ENCODE measurements at regions not wholly inside any gene's neighbourhood (a gene's known extent, or its start where the extent isn't known, plus 50 kb on each side); places are given as distances from the start of the nearest gene placed in this dataset.
"Not testable (repeated sequence)": the region's sequence is repeated elsewhere in the genome, so short reads cannot be mapped to it uniquely, and the experiment has no call there.

DNA sequence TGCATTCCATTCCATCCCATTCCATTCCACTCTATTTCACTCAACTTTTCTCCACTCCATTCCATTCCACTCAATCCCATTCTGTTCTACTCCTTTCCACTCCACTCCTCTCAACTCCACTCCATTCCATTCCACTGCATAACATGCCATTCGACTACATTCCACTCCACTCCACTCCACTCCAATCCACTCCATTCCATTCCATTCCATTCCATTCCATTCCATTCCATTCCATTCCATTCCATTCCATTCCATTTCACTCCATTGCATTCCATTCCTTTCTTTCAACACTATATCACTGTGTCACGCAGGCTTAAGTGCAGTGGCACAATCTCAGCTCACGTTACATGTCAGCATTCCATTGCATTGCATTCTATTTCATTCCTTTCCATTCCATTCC, 1430.4 kb downstream of the TSPY10 start:
- H3K9me3 Mint-ChIP-seq (ENCODE audit: unreplicated experiment), result peaks cover 88% of the 10 kb centered on the region
- not testable (repeated sequence) for H3K27me3 Mint-ChIP-seq (ENCODE audit: insufficient read depth, unreplicated experiment); H3K4me3 Mint-ChIP-seq (ENCODE audit: unreplicated experiment)

DNA sequence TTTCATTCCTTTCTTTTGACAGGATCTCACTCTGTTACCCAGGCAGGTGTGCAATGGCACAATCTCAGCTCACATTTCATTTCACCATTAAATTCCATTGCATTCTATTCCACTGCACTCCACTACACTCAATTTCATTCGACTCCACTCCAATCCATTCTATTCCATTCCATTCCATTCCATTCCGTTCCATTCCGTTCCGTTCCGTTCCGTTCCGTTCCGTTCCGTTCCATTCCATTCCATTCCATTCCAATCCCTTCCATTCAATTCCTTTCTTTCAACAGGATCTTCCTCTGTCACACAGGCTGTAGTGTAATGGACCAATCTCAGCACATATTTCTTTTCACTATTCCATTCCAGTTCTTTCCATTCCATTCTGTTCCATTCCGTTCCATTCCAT, 1445.7 kb downstream of the TSPY10 start:
- CTCF ChIA-PET, result no interaction called here
- peaks cover 85% of the 10 kb centered on the region for H3K9me3 Mint-ChIP-seq (ENCODE audit: unreplicated experiment)
- POLR2A ChIA-PET, result no interaction called here

More for the DNA sequence above, 1430.4 kb downstream of the TSPY10 start:
- BruUV-seq (replicated peaks); H3K4me1 Mint-ChIP-seq (ENCODE audit: insufficient read depth, unreplicated experiment); DNase-seq (ENCODE audit: unreplicated experiment); POLR2A ChIA-PET; intact Hi-C loops (cut with micrococcal nuclease); H3K27ac Mint-ChIP-seq (ENCODE audit: low read depth, unreplicated experiment); H3K36me3 Mint-ChIP-seq (ENCODE audit: insufficient read depth, unreplicated experiment); CTCF ChIA-PET: not testable (repeated sequence)

DNA sequence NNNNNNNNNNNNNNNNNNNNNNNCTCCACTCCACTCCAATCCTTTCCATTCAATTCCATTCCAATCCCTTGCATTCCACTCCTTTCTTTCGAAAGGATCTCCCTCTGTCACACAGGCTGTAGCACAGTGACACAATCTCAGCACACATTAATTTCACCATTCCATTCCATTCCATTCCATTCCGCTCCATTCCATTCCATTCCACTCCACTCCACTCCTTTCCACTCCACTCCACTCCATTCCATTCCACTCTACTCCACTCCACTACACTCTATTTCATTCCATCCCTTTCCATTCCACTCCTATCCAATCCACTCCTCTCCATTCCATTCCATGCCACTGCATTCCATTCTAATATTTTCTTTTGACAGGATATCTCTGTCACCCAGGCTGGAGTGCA, 1459.0 kb downstream of the TSPY10 start:
- TF ChIP-seq, protein P1, sequence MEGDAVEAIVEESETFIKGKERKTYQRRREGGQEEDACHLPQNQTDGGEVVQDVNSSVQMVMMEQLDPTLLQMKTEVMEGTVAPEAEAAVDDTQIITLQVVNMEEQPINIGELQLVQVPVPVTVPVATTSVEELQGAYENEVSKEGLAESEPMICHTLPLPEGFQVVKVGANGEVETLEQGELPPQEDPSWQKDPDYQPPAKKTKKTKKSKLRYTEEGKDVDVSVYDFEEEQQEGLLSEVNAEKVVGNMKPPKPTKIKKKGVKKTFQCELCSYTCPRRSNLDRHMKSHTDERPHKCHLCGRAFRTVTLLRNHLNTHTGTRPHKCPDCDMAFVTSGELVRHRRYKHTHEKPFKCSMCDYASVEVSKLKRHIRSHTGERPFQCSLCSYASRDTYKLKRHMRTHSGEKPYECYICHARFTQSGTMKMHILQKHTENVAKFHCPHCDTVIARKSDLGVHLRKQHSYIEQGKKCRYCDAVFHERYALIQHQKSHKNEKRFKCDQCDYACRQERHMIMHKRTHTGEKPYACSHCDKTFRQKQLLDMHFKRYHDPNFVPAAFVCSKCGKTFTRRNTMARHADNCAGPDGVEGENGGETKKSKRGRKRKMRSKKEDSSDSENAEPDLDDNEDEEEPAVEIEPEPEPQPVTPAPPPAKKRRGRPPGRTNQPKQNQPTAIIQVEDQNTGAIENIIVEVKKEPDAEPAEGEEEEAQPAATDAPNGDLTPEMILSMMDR (IDR thresholded peaks at IDR 0.05; ENCODE audit: unreplicated experiment), result no peak
- H3K27me3 Mint-ChIP-seq (ENCODE audit: insufficient read depth, unreplicated experiment), result no peaks in the 10 kb centered on the region
- H3K4me3 Mint-ChIP-seq (ENCODE audit: unreplicated experiment), result no peak overlapping the region
- no peaks in the 10 kb centered on the region for H3K4me1 Mint-ChIP-seq (ENCODE audit: insufficient read depth, unreplicated experiment)
- BruUV-seq (replicated peaks), result no TSS peak
- no peak overlapping the region for H3K27ac Mint-ChIP-seq (ENCODE audit: low read depth, unreplicated experiment)
- H3K9me3 Mint-ChIP-seq (ENCODE audit: unreplicated experiment), result peaks cover 93% of the 10 kb centered on the region
- H3K36me3 Mint-ChIP-seq (ENCODE audit: insufficient read depth, unreplicated experiment), result no peaks in the 10 kb centered on the region
- no peak for DNase-seq (ENCODE audit: unreplicated experiment)
- POLR2A ChIA-PET, result no interaction called here
- CTCF ChIA-PET, result no interaction called here
- intact Hi-C loops (cut with micrococcal nuclease), result no loop called here

More for the DNA sequence above, 1445.7 kb downstream of the TSPY10 start:
- H3K4me1 Mint-ChIP-seq (ENCODE audit: insufficient read depth, unreplicated experiment), result no peaks in the 10 kb centered on the region
- intact Hi-C loops (cut with micrococcal nuclease), result no loop called here
- no peak overlapping the region for H3K4me3 Mint-ChIP-seq (ENCODE audit: unreplicated experiment)
- DNase-seq (ENCODE audit: unreplicated experiment), result no peak
- H3K27me3 Mint-ChIP-seq (ENCODE audit: insufficient read depth, unreplicated experiment), result no peaks in the 10 kb centered on the region
- TF ChIP-seq, protein P1 (IDR thresholded peaks at IDR 0.05; ENCODE audit: unreplicated experiment), result no peak
- no TSS peak for BruUV-seq (replicated peaks)
- H3K27ac Mint-ChIP-seq (ENCODE audit: low read depth, unreplicated experiment), result no peak overlapping the region
- no peaks in the 10 kb centered on the region for H3K36me3 Mint-ChIP-seq (ENCODE audit: insufficient read depth, unreplicated experiment)

DNA sequence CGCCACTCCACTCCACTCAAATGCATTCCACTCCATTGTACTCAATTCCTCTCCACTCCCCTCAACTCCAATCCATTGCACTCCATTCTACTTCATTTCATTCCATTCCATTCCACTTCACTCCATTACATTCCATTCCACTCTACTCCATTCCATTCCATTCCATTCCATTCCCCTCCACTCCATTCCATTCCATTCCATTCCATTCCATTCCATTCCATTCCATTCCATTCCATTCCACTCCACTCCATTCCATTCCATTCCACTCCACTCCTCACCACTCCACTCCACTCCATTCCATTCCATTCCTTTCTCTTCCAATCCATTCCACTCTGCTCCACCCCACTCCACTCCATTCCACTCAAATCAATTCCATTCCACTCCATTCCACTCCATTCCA, 1459.9 kb downstream of the TSPY10 start:
- Mint-ChIP-seq H3K4me1 (ENCODE audit: insufficient read depth, unreplicated experiment) (no peaks in the 10 kb centered on the region), H3K36me3 (ENCODE audit: insufficient read depth, unreplicated experiment) (no peaks in the 10 kb centered on the region), H3K4me3 (ENCODE audit: unreplicated experiment) (no peak overlapping the region), H3K9me3 (ENCODE audit: unreplicated experiment) (peaks cover 93% of the 10 kb centered on the region), H3K27me3 (ENCODE audit: insufficient read depth, unreplicated experiment) (no peaks in the 10 kb centered on the region), H3K27ac (ENCODE audit: low read depth, unreplicated experiment) (no peak overlapping the region)
- no TSS peak for BruUV-seq (replicated peaks)
- TF ChIP-seq, protein P1 (IDR thresholded peaks at IDR 0.05; ENCODE audit: unreplicated experiment), result no peak
- POLR2A ChIA-PET, result no interaction called here
- intact Hi-C loops (cut with micrococcal nuclease), result no loop called here
- no peak for DNase-seq (ENCODE audit: unreplicated experiment)
- CTCF ChIA-PET, result no interaction called here

DNA sequence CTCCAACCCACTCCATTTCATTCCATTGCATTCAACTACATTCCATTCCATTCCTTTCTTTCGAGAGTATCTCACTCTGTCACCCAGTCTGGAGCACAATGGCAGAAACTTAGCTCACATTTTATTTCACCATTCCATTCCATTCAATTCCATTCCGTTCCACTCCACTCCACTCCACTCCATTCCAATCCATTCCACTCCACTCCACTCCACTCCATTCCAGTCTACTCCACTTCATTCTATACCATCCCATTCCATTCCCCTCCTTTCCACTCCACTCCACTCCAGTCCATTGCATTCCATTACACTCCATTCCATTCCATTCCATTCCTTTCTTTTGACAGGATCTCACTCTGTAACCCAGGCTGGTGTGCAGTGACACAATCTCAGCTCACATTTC, 1466.3 kb downstream of the TSPY10 start:
- H3K4me1 Mint-ChIP-seq (ENCODE audit: insufficient read depth, unreplicated experiment), result no peaks in the 10 kb centered on the region
- CTCF ChIA-PET, result no interaction called here
- H3K27ac Mint-ChIP-seq (ENCODE audit: low read depth, unreplicated experiment), result no peak overlapping the region
- DNase-seq (ENCODE audit: unreplicated experiment), result no peak
- H3K27me3 Mint-ChIP-seq (ENCODE audit: insufficient read depth, unreplicated experiment), result no peaks in the 10 kb centered on the region
- TF ChIP-seq, protein P1 (IDR thresholded peaks at IDR 0.05; ENCODE audit: unreplicated experiment), result no peak
- peaks cover 70% of the 10 kb centered on the region for H3K9me3 Mint-ChIP-seq (ENCODE audit: unreplicated experiment)
- H3K36me3 Mint-ChIP-seq (ENCODE audit: insufficient read depth, unreplicated experiment), result no peaks in the 10 kb centered on the region
- intact Hi-C loops (cut with micrococcal nuclease), result no loop called here
- no TSS peak for BruUV-seq (replicated peaks)
- POLR2A ChIA-PET, result no interaction called here
- no peak overlapping the region for H3K4me3 Mint-ChIP-seq (ENCODE audit: unreplicated experiment)

DNA sequence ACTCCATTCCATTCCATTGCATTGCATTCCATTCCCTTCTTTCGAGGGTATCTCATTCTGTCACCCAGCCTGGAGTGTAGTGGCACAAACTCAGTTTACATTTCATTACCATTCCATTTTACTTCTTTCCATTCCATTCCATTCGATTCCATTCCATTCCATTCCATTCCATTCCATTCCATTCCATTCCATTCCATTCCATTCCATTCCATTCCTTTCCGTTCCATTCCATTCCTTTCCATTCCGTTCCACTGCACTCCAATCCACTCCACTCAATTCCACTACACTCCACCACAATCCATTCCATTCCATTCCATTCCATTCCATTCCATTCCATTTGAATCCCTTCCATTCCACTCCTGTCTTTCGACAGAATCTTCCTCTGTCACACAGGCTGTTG, 1472.0 kb downstream of the TSPY10 start:
- H3K36me3 Mint-ChIP-seq (ENCODE audit: insufficient read depth, unreplicated experiment); CTCF ChIA-PET; H3K4me1 Mint-ChIP-seq (ENCODE audit: insufficient read depth, unreplicated experiment); POLR2A ChIA-PET; H3K4me3 Mint-ChIP-seq (ENCODE audit: unreplicated experiment); DNase-seq (ENCODE audit: unreplicated experiment); H3K27ac Mint-ChIP-seq (ENCODE audit: low read depth, unreplicated experiment); intact Hi-C loops (cut with micrococcal nuclease); H3K27me3 Mint-ChIP-seq (ENCODE audit: insufficient read depth, unreplicated experiment); BruUV-seq (replicated peaks): not testable (repeated sequence)
- peaks cover 48% of the 10 kb centered on the region for H3K9me3 Mint-ChIP-seq (ENCODE audit: unreplicated experiment)

DNA sequence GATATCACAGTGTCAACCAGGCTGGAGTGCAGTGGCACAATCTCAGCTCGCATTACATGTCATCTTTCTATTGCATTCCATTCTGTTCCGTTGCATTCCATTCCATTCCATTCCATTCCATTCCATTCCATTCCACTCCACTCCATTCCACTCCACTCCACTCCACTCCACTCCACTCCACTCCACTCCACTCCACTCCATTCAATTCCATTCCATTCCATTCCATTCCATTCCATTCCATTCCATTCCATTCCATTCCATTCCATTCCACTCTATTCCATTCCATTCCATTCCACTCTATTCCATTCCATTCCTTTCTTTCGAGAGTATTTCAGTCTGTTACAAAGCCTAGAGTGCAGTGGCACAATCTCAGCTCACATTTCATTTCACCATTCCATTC, 1486.5 kb downstream of the TSPY10 start:
- DNase-seq (ENCODE audit: unreplicated experiment); CTCF ChIA-PET; H3K4me3 Mint-ChIP-seq (ENCODE audit: unreplicated experiment): not testable (repeated sequence)

More for the DNA sequence above, 1486.5 kb downstream of the TSPY10 start:
- H3K36me3 Mint-ChIP-seq (ENCODE audit: insufficient read depth, unreplicated experiment); H3K27me3 Mint-ChIP-seq (ENCODE audit: insufficient read depth, unreplicated experiment); BruUV-seq (replicated peaks); POLR2A ChIA-PET; intact Hi-C loops (cut with micrococcal nuclease); H3K4me1 Mint-ChIP-seq (ENCODE audit: insufficient read depth, unreplicated experiment); H3K27ac Mint-ChIP-seq (ENCODE audit: low read depth, unreplicated experiment): not testable (repeated sequence)
- H3K9me3 Mint-ChIP-seq (ENCODE audit: unreplicated experiment), result peaks cover 90% of the 10 kb centered on the region

Measured in MCF 10A (cell line).